HG03025 (cell line): ENCODE measurements at regions not wholly inside any gene's neighbourhood (a gene's known extent, or its start where the extent isn't known, plus 50 kb on each side); places are given as distances from the start of the nearest gene placed in this dataset.
"Not testable (repeated sequence)": the region's sequence is repeated elsewhere in the genome, so short reads cannot be mapped to it uniquely, and the experiment has no call there.

Source experiments
- ATAC-seq: cut with Tn5 transposase; IDR thresholded peaks from one replicate; pipeline ENCODE4 v1.9.1; 2021; ENCODE audit warnings: mild to moderate bottlenecking, moderate library complexity; ENCODE audit not compliant: unreplicated experiment, low FRiP score

GRCh38 chr13:65342541-65343337, 1887.4 kb downstream of the PCDH9 start:
- no peak for ATAC-seq

GRCh38 chr13:65339241-65339640, 1890.9 kb downstream of the PCDH9 start:
- no peak for ATAC-seq

- ATAC-seq, result no peak
These were observed 1893.2 kb downstream of the PCDH9 start for GRCh38 chr13:65336916-65337315.

GRCh38 chr13:65336087-65336749, 1893.9 kb downstream of the PCDH9 start:
- no peak for ATAC-seq

GRCh38 chr13:65330691-65331090, 1899.4 kb downstream of the PCDH9 start:
- no peak for ATAC-seq

- ATAC-seq, result no peak
These were observed 1899.8 kb downstream of the PCDH9 start for GRCh38 chr13:65330287-65330686.

- ATAC-seq, result not testable (repeated sequence)
These were observed 1906.9 kb downstream of the PCDH9 start for GRCh38 chr13:65323192-65323591.

- ATAC-seq, result not testable (repeated sequence)
These were observed 1908.7 kb downstream of the PCDH9 start for GRCh38 chr13:65321423-65321822.

GRCh38 chr13:65314008-65314407, 1916.1 kb downstream of the PCDH9 start:
- ATAC-seq, result no peak

- no peak for ATAC-seq
These were observed 1919.3 kb downstream of the PCDH9 start for GRCh38 chr13:65310663-65311328.

GRCh38 chr13:65309906-65310305, 1920.2 kb downstream of the PCDH9 start:
- ATAC-seq, result no peak

GRCh38 chr13:65308729-65309128, 1921.4 kb downstream of the PCDH9 start:
- not testable (repeated sequence) for ATAC-seq

- ATAC-seq, result no peak
These were observed 1923.1 kb downstream of the PCDH9 start for GRCh38 chr13:65307056-65307455.

GRCh38 chr13:65302691-65303090, 1927.4 kb downstream of the PCDH9 start:
- no peak for ATAC-seq

GRCh38 chr13:65301506-65301905, 1928.6 kb downstream of the PCDH9 start:
- no peak for ATAC-seq

GRCh38 chr13:65300220-65300619, 1929.9 kb downstream of the PCDH9 start:
- no peak for ATAC-seq

- no peak for ATAC-seq
These were observed 1936.5 kb downstream of the PCDH9 start for GRCh38 chr13:65293530-65294198.

- ATAC-seq, result no peak
These were observed 1937.6 kb downstream of the PCDH9 start for GRCh38 chr13:65292488-65292901.

GRCh38 chr13:65287405-65287804, 1942.7 kb downstream of the PCDH9 start:
- no peak for ATAC-seq

GRCh38 chr13:65275838-65276630, 1954.1 kb downstream of the PCDH9 start:
- ATAC-seq, result no peak
